ENCODE measurements at regions not wholly inside any gene's neighbourhood (a gene's known extent, or its start where the extent isn't known, plus 50 kb on each side); places are given as distances from the start of the nearest gene placed in this dataset.

- no peaks in the 10 kb centered on the region for H3K4me1 ChIP-seq (ENCODE audit: control insufficient read depth, insufficient read depth, low read length)
- no peaks in the 10 kb centered on the region for H3K9me3 ChIP-seq (ENCODE audit: control insufficient read depth, insufficient read depth, low read length)
- no peak for DNase-seq (ENCODE audit: low read depth, low spot score)
- no peak overlapping the region for H3K27ac ChIP-seq (ENCODE audit: low read length)
- no peaks in the 10 kb centered on the region for H3K36me3 ChIP-seq (ENCODE audit: control insufficient read depth, insufficient read depth, low read length)
- H3K27me3 ChIP-seq (ENCODE audit: control insufficient read depth, insufficient read depth, low read length): no peaks in the 10 kb centered on the region
- WGBS (ENCODE audit: insufficient coverage, insufficient read length): no CpG with 5 or more reads among the region's 4 CpGs
- H3K4me3 ChIP-seq (ENCODE audit: low read length): no peak overlapping the region
Observed at GRCh38 chr7:110253093-110253492, 837.8 kb upstream of the LRRN3 start.

GRCh38 chr7:110257673-110258072, 833.3 kb upstream of the LRRN3 start:
- WGBS (ENCODE audit: insufficient coverage, insufficient read length): no CpG with 5 or more reads among the region's 3 CpGs
- H3K4me1 ChIP-seq (ENCODE audit: control insufficient read depth, insufficient read depth, low read length): no peaks in the 10 kb centered on the region
- H3K4me3 ChIP-seq (ENCODE audit: low read length): no peak overlapping the region
- no peaks in the 10 kb centered on the region for H3K36me3 ChIP-seq (ENCODE audit: control insufficient read depth, insufficient read depth, low read length)
- H3K27me3 ChIP-seq (ENCODE audit: control insufficient read depth, insufficient read depth, low read length): no peaks in the 10 kb centered on the region
- no peaks in the 10 kb centered on the region for H3K9me3 ChIP-seq (ENCODE audit: control insufficient read depth, insufficient read depth, low read length)
- no peak overlapping the region for H3K27ac ChIP-seq (ENCODE audit: low read length)
- no peak for DNase-seq (ENCODE audit: low read depth, low spot score)

- Histone ChIP-seq H3K4me1 (ENCODE audit: control insufficient read depth, insufficient read depth, low read length) (no peaks in the 10 kb centered on the region), H3K27me3 (ENCODE audit: control insufficient read depth, insufficient read depth, low read length) (no peaks in the 10 kb centered on the region), H3K4me3 (ENCODE audit: low read length) (no peak overlapping the region), H3K9me3 (ENCODE audit: control insufficient read depth, insufficient read depth, low read length) (no peaks in the 10 kb centered on the region), H3K36me3 (ENCODE audit: control insufficient read depth, insufficient read depth, low read length) (no peaks in the 10 kb centered on the region), H3K27ac (ENCODE audit: low read length) (no peak overlapping the region)
- WGBS (ENCODE audit: insufficient coverage, insufficient read length): no CpG with 5 or more reads among the region's 2 CpGs
- DNase-seq (ENCODE audit: low read depth, low spot score): no peak
Observed at GRCh38 chr7:110262251-110262650, 828.7 kb upstream of the LRRN3 start.

GRCh38 chr7:110264288-110264687, 826.6 kb upstream of the LRRN3 start:
- Histone ChIP-seq H3K27me3 (ENCODE audit: control insufficient read depth, insufficient read depth, low read length) (no peaks in the 10 kb centered on the region), H3K4me3 (ENCODE audit: low read length) (no peak overlapping the region), H3K9me3 (ENCODE audit: control insufficient read depth, insufficient read depth, low read length) (no peaks in the 10 kb centered on the region), H3K4me1 (ENCODE audit: control insufficient read depth, insufficient read depth, low read length) (no peaks in the 10 kb centered on the region), H3K27ac (ENCODE audit: low read length) (no peak overlapping the region), H3K36me3 (ENCODE audit: control insufficient read depth, insufficient read depth, low read length) (no peaks in the 10 kb centered on the region)
- no peak for DNase-seq (ENCODE audit: low read depth, low spot score)
- WGBS (ENCODE audit: insufficient coverage, insufficient read length): no CpG with 5 or more reads among the region's 5 CpGs

- Histone ChIP-seq H3K36me3 (ENCODE audit: control insufficient read depth, insufficient read depth, low read length) (no peaks in the 10 kb centered on the region), H3K27ac (ENCODE audit: low read length) (no peak overlapping the region), H3K27me3 (ENCODE audit: control insufficient read depth, insufficient read depth, low read length) (no peaks in the 10 kb centered on the region), H3K4me1 (ENCODE audit: control insufficient read depth, insufficient read depth, low read length) (no peaks in the 10 kb centered on the region), H3K4me3 (ENCODE audit: low read length) (no peak overlapping the region), H3K9me3 (ENCODE audit: control insufficient read depth, insufficient read depth, low read length) (no peaks in the 10 kb centered on the region)
- WGBS (ENCODE audit: insufficient coverage, insufficient read length): no CpG with 5 or more reads among the region's 4 CpGs
- DNase-seq (ENCODE audit: low read depth, low spot score): no peak
Observed at GRCh38 chr7:110281362-110281761, 809.6 kb upstream of the LRRN3 start.

- no peaks in the 10 kb centered on the region for H3K4me1 ChIP-seq (ENCODE audit: control insufficient read depth, insufficient read depth, low read length)
- H3K27me3 ChIP-seq (ENCODE audit: control insufficient read depth, insufficient read depth, low read length): no peaks in the 10 kb centered on the region
- no peaks in the 10 kb centered on the region for H3K9me3 ChIP-seq (ENCODE audit: control insufficient read depth, insufficient read depth, low read length)
- no CpG with 5 or more reads among the region's 2 CpGs for WGBS (ENCODE audit: insufficient coverage, insufficient read length)
- H3K27ac ChIP-seq (ENCODE audit: low read length): no peak overlapping the region
- H3K4me3 ChIP-seq (ENCODE audit: low read length): no peak overlapping the region
- H3K36me3 ChIP-seq (ENCODE audit: control insufficient read depth, insufficient read depth, low read length): no peaks in the 10 kb centered on the region
- DNase-seq (ENCODE audit: low read depth, low spot score): no peak
Observed at GRCh38 chr7:110283056-110283455, 807.9 kb upstream of the LRRN3 start.

GRCh38 chr7:110291430-110291829, 799.5 kb upstream of the LRRN3 start:
- H3K9me3 ChIP-seq (ENCODE audit: control insufficient read depth, insufficient read depth, low read length): no peaks in the 10 kb centered on the region
- H3K27ac ChIP-seq (ENCODE audit: low read length): no peak overlapping the region
- no peaks in the 10 kb centered on the region for H3K36me3 ChIP-seq (ENCODE audit: control insufficient read depth, insufficient read depth, low read length)
- whole genome bisulfite sequencing (ENCODE audit: insufficient coverage, insufficient read length): no CpG with 5 or more reads among the region's 2 CpGs
- DNase-seq (ENCODE audit: low read depth, low spot score): no peak
- no peaks in the 10 kb centered on the region for H3K27me3 ChIP-seq (ENCODE audit: control insufficient read depth, insufficient read depth, low read length)
- H3K4me1 ChIP-seq (ENCODE audit: control insufficient read depth, insufficient read depth, low read length): no peaks in the 10 kb centered on the region
- no peak overlapping the region for H3K4me3 ChIP-seq (ENCODE audit: low read length)

- Histone ChIP-seq H3K36me3 (ENCODE audit: control insufficient read depth, insufficient read depth, low read length) (no peaks in the 10 kb centered on the region), H3K4me3 (ENCODE audit: low read length) (no peak overlapping the region), H3K27ac (ENCODE audit: low read length) (no peak overlapping the region), H3K4me1 (ENCODE audit: control insufficient read depth, insufficient read depth, low read length) (no peaks in the 10 kb centered on the region), H3K27me3 (ENCODE audit: control insufficient read depth, insufficient read depth, low read length) (no peaks in the 10 kb centered on the region), H3K9me3 (ENCODE audit: control insufficient read depth, insufficient read depth, low read length) (no peaks in the 10 kb centered on the region)
- no peak for DNase-seq (ENCODE audit: low read depth, low spot score)
- no CpG with 5 or more reads among the region's 1 CpG for WGBS (ENCODE audit: insufficient coverage, insufficient read length)
Observed at GRCh38 chr7:110296321-110296720, 794.6 kb upstream of the LRRN3 start.

- WGBS (ENCODE audit: insufficient coverage, insufficient read length): 100% methylated on average over 1 of the region's 1 CpG
- Histone ChIP-seq H3K4me3 (ENCODE audit: low read length) (no peak overlapping the region), H3K27me3 (ENCODE audit: control insufficient read depth, insufficient read depth, low read length) (no peaks in the 10 kb centered on the region), H3K9me3 (ENCODE audit: control insufficient read depth, insufficient read depth, low read length) (no peaks in the 10 kb centered on the region), H3K4me1 (ENCODE audit: control insufficient read depth, insufficient read depth, low read length) (no peaks in the 10 kb centered on the region), H3K36me3 (ENCODE audit: control insufficient read depth, insufficient read depth, low read length) (no peaks in the 10 kb centered on the region), H3K27ac (ENCODE audit: low read length) (no peak overlapping the region)
- DNase-seq (ENCODE audit: low read depth, low spot score): no peak
Observed at GRCh38 chr7:110307776-110308175, 783.2 kb upstream of the LRRN3 start.

- no peaks in the 10 kb centered on the region for H3K4me1 ChIP-seq (ENCODE audit: control insufficient read depth, insufficient read depth, low read length)
- DNase-seq (ENCODE audit: low read depth, low spot score): no peak
- no peaks in the 10 kb centered on the region for H3K9me3 ChIP-seq (ENCODE audit: control insufficient read depth, insufficient read depth, low read length)
- no peaks in the 10 kb centered on the region for H3K27me3 ChIP-seq (ENCODE audit: control insufficient read depth, insufficient read depth, low read length)
- H3K27ac ChIP-seq (ENCODE audit: low read length): no peak overlapping the region
- H3K4me3 ChIP-seq (ENCODE audit: low read length): no peak overlapping the region
- WGBS (ENCODE audit: insufficient coverage, insufficient read length): no CpG with 5 or more reads among the region's 5 CpGs
- no peaks in the 10 kb centered on the region for H3K36me3 ChIP-seq (ENCODE audit: control insufficient read depth, insufficient read depth, low read length)
Observed at GRCh38 chr7:110308791-110309190, 782.1 kb upstream of the LRRN3 start.

GRCh38 chr7:110309941-110310340, 781.0 kb upstream of the LRRN3 start:
- no peak overlapping the region for H3K27ac ChIP-seq (ENCODE audit: low read length)

More at GRCh38 chr7:110309941-110310340, 781.0 kb upstream of the LRRN3 start:
- no peaks in the 10 kb centered on the region for H3K4me1 ChIP-seq (ENCODE audit: control insufficient read depth, insufficient read depth, low read length)
- no peaks in the 10 kb centered on the region for H3K27me3 ChIP-seq (ENCODE audit: control insufficient read depth, insufficient read depth, low read length)
- H3K4me3 ChIP-seq (ENCODE audit: low read length): no peak overlapping the region
- DNase-seq (ENCODE audit: low read depth, low spot score): no peak
- no peaks in the 10 kb centered on the region for H3K36me3 ChIP-seq (ENCODE audit: control insufficient read depth, insufficient read depth, low read length)
- no peaks in the 10 kb centered on the region for H3K9me3 ChIP-seq (ENCODE audit: control insufficient read depth, insufficient read depth, low read length)
